ENCODE measurements at regions not wholly inside any gene's neighbourhood (a gene's known extent, or its start where the extent isn't known, plus 50 kb on each side); places are given as distances from the start of the nearest gene placed in this dataset.
"Not testable (repeated sequence)": the region's sequence is repeated elsewhere in the genome, so short reads cannot be mapped to it uniquely, and the experiment has no call there.

DNA sequence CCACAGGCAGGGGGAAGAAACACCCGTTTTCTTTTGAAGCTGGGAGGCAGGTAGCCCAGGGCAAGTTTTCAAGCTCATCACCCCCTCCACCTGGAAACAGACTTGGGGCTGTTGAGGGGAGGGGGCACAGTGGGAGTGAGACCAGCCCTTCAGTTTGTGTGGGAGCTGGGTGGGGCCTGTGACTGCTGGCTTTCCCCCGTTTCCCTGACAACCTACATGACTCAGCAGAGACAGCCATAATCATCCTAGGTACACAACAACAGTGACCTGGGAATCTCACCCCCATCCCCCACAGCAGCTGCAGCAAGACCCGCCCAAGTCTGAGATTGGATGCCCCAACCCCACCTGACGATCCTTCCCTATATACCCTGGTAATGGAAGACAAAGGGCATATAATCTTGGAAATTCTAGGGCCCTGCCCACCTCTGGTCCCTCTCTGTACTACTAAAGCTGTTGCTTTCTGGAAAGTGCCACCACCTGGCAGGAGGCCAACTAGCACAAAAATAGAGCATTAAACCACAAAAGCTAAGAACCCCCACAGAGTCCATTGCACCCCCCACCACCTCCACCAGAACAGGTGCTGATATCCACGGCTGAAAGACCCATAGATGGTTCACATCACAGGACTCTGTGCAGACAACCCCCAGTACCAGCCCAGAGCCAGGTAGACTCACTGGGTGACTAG is 422.2 kb upstream of the SGO1 start:
- peak; percentile 53 for DNase-seq

DNA sequence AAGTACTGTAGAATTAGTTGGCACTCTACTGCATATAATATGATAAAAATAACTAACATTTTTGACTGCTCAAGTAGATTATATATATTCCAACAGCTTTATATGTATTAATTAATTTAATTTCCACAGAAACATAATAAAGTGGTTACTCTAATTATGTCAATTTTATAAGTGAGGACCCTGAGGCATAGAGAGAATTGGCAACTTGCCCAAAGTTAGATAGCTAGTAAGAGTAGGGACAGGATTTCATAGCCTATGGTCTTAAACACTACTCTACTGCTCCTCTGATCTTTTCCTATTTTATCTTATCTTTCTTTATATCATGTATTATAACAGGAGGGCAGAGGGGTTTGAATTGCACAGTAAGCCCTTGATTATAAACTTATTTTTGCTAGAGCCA is 418.7 kb upstream of the SGO1 start:
- peak; percentile 2 for DNase-seq

DNA sequence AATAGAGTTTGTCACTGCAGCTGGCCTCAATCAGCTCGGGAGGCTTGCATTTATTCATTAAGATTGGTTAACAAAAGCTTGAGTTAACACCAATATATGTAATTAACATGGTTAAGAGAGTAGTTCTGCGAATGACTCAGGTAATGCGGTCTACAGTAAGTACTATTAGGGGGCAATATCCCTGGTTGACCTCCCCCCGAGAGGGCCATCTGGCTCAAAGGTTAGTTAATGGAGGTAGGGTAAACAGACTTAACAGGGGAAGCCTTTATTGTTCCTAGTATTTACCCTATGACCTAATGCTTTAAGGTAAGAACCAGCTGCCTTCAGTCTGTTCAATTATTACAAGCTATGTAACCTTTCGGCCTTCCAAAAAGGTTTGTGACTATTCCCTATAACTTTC is 403.3 kb upstream of the SGO1 start:
- DNase-seq, result no peak

DNA sequence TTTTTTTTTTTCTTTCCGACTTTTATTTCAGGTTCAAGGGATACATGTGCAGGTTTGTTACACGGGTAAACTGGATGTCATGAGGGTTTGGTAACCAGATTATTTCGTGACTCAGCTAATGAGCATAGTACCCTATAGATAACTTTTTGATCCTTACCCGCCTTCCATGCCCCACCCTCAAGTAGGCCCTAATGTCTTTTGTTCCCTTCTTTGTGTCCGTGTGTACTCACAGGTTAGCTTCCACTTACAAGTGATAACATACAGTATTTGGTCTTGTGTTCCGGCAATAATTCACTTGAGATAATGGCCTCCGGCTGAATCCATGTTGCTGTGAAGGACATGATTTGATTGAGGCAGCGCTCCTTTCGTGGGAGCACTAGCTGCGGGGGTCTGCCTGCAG is 402.8 kb upstream of the SGO1 start:
- DNase-seq, result peak; percentile 33

DNA sequence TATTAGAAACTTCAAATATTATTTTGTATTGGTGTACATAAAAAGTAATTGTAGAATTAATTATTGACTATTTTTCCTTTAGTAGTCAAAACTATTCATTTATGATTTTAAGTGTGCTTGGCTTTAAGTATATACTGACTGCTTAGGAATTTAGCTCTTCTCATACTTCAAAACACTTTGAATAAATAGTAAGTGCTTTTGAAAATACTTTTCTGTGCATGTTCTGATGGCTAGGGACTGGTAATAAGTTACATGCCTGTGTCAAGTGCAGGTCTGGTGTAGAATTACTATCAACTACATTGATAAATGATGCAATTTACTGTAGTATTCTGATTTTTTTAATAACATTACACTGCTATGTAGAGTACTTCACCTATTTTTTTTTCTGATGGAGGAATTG is 397.6 kb upstream of the SGO1 start:
- no peak for DNase-seq

DNA sequence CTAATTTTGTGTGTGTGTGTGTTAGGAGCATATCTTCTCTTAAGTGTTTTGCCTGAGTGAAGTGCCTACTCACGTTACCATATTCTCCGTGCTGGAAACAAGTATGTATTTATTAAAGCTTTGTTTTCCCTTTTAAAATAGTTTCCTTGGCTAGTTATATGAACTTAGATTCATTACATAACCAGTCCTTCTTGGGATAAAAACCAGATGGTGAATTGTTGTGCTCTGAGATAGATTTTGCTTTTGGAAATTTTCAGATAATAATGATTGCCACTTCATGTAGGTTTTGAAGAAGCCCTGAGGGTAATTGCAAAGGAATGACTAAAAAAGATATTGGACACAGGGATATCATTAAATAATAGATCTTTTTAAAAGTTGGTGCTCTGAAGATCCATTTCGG is 390.2 kb upstream of the SGO1 start:
- no peak for DNase-seq

DNA sequence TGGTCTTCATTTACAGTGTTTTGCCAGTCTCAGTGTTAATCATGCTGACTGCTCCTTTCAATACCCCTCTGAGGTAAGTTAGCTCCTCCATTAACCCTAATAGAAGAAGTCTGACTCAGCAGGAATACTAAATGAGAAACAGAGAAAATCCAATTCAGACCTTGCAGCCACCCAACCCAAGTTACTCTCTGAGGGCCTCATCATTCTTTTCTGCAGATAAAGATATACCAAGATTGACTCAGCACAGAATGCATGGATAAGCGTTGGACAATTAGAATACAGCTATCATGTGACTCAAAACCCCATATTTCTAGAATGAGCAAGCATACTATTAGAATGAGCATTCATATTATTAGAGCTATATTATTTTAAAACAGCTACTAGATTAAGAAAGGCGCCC is 389.1 kb upstream of the SGO1 start:
- no peak for DNase-seq

DNA sequence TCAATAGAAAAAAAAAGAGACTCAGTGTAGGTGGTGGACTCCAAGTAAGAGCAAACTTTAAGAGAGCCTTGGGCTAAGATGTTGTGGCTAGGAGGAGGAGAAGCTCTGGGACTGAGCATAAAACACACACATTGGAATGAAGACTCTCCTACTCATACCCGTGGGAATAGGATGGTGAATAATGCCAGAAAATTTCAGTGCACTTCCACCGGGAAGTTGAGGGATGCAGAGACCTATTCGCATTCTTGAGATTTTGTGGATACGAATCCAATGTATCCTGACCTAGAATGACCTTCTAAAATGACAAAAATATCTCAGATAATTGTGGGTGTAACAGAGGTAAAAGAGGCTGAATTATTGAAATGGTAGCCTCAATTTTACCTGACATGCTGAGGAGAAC is 388.7 kb upstream of the SGO1 start:
- DNase-seq, result no peak

DNA sequence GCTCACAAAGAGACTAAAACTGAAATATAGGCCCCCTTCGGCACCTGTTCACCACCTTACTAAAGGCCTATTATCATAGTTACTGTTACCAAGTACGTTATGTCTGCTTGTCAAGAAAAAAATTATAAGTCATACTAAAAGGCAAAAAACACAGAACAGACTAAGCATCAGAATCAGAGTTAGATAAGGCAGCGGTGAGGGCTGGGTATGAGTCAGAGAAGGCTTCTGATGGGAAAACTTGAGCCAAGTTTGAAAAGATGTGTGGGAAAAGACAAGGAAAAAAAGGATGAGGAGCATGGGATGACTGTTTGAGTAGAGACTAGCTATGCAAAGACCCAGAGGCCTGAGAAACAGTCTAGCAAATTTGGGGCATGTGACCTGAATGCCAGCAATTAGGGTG is 387.2 kb upstream of the SGO1 start:
- DNase-seq, result no peak

DNA sequence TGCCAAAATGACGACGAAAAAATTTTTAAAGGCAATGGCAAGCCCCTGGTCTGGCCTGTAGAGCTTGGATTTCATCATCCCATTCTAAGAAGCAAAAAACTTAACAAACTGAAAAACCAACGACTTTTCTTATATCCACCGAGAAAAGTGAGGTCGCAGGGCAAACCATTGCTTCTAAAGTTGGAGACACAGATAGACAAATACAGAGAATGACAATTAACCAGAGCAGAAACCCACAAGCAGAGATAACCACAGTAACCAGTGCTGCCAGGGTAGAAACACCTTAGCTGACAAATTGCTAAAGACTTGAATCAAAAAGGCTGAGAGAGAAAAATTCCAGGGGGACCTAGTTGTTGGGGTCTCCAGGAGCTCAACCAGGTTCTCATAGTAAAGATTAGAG is 386.5 kb upstream of the SGO1 start:
- DNase-seq, result no peak

DNA sequence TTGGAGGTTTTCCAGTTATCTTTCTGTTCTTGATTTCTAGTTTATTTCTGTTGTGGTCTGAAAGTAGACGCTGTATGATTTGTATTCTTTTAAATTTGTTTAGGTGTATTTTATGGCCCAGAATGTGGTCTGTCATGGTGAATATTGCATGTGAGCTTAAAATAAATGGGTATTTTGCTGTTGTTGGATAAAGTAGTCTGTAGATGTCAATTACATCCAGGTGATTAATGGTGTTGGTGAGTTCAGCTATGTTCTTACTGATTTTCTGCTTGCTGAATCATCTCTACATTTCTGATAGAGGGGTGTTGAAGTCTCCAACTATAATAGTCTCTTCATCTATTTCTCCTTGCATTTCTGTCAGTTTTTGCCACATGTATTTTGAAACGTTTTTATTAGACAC is 383.3 kb upstream of the SGO1 start:
- no peak for DNase-seq

DNA sequence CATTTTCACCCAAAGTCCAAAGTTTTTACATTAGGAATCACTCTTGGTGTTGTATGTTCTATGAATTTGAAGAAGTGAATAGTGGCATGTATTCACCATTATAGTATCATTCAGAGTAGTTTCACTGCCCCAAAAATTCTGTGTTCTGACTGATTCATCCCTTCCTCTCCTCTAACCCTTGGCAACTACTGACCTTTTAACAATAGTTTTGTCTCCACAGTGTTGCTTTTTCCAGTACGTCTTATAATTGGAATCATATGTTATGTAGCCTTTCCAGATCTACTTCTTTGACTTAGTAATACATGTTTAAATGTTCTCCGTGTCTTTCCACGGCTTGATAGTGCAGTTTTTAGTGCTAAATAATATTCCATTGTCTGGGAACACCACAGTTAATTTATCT is 379.0 kb upstream of the SGO1 start:
- DNase-seq, result no peak

DNA sequence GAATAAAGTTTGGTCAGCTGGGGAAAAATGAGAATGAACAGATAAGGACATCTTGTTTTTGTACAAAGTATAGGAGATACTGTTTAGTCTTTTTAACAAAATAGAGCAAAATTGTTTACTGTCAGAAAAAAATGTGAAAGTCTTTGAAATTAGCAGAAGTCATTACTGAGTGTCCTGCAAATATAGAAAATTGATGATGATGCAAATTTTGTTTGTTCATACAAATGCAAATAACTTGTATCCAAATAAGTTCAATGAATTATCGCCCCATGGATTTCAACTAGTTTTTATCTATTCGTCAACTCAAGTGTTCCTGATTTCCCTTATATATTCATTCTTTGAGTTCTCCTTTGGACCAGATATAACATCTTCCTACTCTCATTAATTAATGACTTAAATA is 378.0 kb upstream of the SGO1 start:
- DNase-seq, result no peak

DNA sequence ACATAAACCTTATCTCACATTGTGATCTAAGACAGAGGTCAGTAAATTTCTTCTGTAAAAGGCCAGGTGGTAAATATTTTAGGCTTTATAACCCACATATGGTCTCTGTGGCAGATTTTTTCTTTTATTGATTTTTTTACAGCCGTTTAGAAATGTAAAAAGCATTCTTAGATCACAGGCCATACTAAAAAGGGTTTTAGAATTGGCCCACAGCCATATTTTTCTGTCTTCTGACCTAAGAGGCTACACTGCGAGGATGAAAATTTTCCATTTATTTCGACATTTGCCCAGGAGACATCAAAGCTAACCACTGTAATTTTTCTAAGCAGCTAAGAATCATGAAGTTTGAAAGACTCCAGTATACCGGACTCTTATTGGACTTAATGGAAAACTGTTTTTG is 377.2 kb upstream of the SGO1 start:
- DNase-seq, result no peak

DNA sequence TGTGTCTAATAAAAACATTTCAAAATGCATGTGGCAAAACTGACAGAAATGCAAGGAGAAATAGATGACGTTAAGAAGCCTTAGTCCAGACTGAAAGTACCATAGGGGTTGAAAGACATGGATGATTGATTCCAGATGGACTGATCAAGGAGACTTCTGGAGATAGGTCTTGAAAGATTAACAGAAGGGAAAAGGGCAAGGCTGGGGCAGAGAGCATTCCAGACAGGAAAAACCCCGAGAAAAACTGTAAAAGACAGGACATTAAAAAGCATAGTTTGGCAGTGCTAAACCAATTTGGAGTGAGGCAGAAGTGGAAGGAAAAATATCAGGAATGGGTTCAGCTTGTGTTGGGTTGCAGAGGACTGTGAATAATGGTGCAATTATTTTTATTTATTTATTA is 375.2 kb upstream of the SGO1 start:
- DNase-seq, result no peak

DNA sequence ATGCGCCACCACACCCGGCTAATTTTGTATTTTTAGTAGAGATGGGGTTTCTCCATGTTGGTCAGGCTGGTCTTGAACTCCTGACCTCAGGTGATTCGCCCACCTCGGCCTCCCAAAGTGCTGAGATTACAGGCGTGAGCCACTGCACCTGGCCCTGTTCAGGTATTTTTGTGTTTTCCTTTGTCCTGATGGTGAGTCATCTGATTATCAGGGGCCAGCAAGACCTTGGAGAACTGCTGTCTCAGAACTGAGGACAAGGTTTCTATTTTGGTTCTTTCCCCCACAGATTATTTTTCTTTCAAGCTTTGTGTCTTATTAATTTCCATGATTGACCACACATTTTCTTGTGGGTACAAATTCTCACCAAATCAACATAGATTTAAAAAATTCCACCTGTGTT is 374.4 kb upstream of the SGO1 start:
- DNase-seq, result not testable (repeated sequence)

DNA sequence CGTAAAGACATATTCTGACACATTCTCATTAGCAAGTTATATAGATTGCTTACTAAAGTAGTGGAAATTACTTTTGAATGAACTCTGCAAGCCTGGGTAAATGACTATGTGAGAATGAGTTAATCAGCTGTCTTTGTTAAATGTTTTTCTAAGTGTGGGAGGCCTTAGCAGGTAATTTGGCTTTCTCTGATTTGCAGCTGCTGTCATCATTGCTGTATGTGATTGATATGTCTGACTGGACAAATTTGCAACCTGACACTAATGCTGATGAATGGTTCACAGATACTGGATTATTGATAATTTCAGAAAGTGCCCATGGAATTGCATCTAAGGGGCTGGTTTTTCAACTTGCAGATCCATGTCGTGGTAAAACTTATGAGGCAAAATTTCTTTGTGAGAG is 372.2 kb upstream of the SGO1 start:
- DNase-seq, result no peak

DNA sequence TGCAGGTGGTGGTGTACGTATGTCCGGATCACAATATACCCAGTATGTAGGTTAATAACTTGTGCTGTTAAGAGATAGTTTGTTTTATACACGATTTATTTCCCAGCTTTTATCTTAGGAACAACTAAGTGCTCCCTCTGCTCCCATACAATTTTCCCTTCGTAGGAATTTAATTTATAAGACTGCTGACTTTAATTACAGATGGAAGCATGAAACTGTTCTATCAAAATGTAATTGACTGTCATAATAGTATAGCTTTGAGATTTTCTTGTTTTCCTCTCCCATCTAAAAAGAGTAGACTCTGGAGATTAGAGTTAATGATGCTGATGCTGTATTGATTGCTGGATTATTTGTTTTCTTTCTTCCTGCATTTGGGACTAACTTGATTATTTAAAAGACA is 370.7 kb upstream of the SGO1 start:
- no peak for DNase-seq

DNA sequence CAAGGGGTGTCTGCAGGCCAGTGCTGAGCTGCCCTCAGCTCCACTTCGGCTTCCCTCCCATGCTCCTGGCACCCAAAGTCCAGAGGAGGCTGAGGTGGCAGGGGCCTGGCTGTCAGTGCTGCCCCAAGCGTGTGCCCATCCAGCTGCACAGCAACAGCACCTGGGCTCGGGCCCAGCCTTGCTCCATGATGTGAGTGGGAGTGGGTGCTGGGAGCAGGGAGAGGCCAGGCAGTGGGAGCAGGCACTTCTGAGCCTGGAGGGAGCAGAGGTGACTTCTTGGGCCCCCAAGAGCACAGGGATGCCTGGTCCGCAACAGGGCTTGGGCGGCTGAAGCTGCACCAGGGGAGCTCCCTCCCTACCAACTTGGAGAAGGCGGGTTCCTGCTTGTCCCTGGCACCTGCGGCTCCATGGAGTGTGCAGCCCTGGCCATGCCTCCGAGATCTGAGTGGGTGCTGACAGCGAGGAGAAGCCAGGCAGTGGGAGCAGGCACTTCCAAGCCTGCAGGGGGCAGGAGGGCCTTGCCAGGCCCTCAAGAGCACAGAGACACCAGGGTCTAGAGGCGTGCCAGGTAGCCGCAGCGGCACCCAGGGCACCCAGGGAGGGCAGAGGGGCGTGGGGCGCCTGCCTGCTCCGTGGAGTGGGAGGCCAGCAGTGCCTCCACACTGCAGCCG is 366.7 kb upstream of the SGO1 start:
- DNase-seq, result no peak

DNA sequence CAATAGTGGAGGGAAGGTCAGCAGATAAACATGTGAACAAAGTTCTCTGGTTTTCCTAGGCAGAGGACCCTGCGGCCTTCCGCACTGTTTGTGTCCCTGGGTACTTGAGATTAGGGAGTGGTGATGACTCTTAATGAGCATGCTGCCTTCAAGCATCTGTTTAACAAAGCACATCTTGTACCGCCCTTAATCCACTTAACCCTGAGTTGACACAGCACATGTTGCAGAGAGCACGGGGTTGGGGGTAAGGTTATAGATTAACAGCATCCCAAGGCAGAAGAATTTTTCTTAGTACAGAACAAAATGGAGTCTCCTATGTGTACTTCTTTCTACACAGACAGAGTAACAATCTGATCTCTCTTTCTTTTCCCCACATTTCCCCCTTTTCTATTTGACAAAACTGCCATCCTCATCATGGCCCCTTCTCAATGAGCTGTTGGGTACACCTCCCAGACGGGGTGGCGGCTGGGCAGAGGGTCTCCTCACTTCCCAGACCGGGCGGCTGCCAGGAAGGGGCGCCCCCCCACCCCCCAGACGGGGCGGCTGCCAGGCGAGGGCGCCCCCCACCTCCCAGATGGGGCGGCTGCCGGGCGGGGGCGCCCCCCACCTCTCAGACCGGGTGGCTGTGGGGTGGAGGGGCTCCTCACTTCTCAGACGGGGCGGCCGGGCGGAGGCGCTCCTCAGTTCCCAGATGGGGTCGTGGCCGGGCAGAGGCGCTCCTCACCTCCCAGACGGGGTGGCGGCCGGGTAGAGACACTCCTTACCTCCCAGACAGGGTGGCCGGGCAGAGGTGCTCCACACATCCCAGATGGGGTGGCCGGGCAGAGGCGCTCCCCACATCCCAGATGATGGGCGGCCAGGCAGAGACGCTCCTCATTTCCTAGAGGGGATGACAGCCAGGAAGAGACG is 361.6 kb upstream of the SGO1 start:
- DNase-seq, result not testable (repeated sequence)

DNA sequence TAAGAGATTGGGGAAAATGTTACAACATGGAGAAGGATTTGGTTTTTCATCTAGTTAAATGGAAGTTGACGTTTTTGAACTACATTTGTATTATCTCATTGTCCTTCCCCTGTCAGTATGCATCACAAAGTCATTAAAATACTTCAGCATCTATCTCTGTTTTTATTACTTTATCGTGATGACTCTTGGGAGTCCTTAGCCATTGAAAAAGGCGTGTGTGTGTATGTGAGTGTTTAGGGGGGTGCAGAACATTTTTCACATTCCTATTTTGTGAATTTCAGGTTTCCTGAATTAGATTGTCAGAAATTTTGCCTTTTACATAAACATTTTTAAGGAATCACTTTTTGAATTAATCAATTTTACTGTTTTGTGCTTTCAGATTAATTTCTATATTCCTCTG is 360.6 kb upstream of the SGO1 start:
- no peak for DNase-seq

DNA sequence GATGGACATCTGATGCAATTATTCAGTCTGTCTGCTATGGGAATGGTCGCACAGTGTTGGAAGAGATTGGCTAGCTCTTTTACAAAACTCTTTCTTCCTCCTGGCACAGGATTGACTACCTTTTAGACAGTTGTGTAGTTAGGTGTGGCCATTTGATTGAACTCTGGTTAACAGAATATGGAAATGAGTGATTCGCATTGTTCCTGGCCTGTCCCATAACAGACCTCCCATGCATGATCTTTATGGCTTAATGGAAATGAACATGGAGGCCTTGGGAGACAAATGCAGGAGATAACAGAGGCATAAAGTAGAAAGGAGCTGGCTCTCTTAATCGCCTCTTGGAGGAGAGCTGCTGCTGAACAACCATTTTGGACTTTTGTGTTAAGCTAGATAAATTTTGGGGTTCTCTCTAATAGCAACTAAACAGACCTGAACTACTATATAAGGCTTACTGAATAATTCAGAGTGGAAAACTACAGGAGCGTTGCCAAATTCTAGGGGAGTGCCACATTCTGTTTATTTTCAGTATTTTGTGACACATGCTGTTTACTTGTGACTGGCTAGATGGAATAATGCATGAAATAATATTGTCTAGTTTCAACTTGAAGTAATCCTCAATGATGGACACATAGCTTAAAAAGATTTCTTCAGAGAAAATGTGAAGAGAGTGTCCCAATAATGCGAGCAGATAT is 357.7 kb upstream of the SGO1 start:
- no peak for DNase-seq

DNA sequence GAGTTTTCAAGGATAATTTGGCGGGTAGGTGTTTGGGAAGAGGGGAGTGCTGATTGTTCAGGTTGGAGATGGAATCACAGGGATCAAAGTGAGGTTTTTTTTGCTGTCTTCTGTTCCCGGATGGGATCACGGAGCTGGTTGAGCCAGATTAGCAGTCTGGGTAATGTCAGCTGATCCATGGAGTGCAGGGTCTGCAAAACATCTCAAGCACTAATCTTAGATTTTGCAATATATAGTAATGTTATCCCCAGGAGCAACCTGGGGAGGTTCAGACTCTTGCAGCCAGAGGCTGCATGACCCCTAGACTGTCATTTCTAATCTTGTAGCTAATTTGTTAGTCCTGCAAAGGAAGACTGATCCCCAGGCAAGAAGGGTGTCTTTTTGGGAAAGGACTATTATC is 354.1 kb upstream of the SGO1 start:
- DNase-seq, result no peak

DNA sequence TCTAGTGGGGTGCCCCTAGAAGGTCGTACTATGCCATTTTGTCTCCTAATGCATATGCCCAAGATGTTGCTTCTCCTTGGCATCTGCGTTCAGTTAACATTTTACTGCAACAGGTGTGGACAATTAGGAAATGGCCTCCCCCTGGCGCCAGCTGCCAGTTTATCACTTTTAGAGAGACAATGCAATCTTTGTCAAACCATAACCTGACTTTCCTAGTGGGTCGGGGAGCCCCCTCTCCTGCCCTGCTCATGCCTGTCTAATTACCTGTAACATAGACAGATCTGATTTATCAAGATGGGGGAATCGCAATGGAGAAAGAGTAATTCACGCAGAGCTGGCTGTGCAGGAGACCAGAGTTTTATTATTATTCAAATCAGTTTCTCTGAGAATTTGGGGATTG is 353.7 kb upstream of the SGO1 start:
- DNase-seq, result no peak

Measured in NCI-H748 treated with DMSO at 0.1 percent for 48 hours (cell line).